ENCODE measurements at regions not wholly inside any gene's neighbourhood (a gene's known extent, or its start where the extent isn't known, plus 50 kb on each side); places are given as distances from the start of the nearest gene placed in this dataset.

DNA sequence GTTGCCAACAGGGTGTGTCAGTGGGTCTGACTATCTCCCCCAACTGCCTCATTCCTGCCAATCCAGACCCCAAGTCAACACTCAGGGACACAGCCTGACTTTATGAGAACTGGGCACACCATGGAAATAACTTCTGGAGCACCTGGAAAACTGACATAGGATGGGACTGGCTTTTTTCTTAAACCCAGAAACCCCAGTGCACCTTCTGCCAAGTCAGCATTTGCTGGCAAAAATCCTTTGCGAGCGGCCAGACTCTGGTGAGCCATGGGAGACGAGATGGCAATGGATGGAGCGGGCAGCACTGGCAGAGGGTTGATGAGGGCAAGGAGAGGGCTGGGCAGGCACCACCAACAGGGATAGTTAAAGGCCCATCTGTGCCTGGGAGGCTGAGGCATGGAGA, 114.4 kb upstream of the OSMR start:
- intact Hi-C loops (cut with DNase I), result no loop called here
- no peak for DNase-seq (ENCODE audit: missing footprints)
- no peak for ATAC-seq

DNA sequence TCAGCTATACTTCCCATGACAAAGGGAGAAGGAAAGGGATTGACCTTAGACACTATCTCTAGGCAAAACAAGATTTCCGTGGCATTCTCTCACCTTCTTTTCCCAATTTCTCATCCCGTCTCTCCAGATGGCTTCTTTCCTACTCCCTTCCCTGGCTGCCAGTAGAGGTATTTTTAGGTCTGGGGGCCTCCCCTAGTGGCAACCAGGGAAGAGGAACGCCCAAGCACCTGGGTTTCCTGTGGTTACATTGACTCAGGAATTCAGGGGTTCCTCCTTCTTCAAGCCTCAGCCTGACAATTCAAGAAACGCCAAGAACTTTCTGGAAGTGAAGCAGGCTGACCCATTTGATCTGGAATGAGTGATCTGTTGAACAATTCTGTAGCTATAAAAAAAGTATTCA, 111.5 kb upstream of the OSMR start:
- DNase-seq (ENCODE audit: missing footprints) (no peak), ATAC-seq (no peak)
- intact Hi-C loops (cut with DNase I), result no loop called here

DNA sequence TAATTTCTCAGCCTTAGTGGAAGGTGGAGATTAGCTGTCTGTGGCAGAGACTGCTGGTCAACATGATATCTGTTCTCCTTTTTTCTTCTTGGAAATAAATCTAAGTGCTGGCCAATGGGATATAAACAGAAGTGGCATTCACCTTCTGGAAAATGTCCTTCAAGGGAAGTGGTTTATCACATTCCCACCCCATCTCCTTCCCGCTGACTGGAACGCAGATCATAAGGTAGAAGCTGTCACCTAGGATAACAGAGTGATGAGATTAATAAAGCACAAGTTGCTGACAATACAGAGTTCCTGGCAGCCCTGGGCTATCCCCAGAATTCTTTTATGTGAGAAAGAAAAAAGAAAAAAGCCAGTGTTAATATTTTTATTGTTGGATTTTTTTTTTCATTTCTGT, 109.7 kb upstream of the OSMR start:
- DNase-seq (ENCODE audit: missing footprints), result no peak
- no peak for ATAC-seq
- intact Hi-C loops (cut with DNase I), result no loop called here

DNA sequence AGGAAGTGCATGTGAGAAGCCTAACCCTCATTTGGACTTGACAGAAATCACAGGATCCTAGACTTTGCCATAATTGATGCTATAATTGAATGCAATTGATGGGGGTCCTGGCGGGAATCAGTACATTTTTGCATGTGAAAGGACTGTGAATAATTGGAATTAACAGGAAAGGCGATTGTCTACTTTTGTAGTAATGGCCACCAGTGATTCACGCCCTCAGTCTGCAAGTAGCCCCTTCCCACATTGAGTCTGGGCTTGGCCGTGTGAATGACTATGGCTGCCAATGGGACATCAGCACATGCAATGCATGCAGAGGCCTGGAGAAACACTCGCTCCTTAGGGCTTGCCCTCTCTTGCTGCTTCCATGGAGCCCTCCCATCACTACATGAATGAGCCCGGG, 107.8 kb upstream of the OSMR start:
- no peak for ATAC-seq
- DNase-seq (ENCODE audit: missing footprints), result no peak
- intact Hi-C loops (cut with DNase I), result no loop called here

DNA sequence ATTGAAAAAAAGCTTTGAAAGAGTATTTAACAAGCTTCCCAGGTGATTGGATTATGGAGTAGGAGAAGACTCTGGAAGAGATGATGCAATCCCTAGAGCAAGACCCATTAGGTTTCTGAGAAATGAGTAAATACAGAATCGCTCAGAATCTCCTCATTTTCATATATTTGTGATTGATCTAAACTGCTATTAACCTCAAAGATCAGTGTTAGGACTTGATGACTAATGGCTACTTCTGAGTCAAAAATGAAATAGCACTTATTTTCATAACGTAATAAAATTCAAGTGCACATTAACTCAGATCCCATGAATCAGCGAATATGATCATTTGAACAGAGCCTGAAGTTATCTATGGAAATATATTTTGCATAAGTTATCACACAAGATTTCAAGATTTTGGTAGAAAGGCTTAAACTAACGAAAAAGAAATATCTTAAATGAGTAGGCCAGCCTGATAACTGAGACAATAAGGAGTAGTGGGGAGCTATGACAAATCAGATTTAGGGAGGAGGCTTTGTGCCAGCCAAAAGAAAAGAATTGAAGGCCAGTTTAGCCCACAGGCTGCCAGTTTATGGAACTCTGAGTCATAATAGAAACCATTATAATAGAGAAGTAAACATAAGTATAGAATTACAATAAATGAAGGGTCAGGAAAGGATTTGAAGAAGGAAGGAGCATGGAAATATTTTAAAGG, 106.7 kb upstream of the OSMR start:
- DNase-seq (ENCODE audit: missing footprints), result no peak
- intact Hi-C loops (cut with DNase I), result no loop called here
- ATAC-seq, result no peak

DNA sequence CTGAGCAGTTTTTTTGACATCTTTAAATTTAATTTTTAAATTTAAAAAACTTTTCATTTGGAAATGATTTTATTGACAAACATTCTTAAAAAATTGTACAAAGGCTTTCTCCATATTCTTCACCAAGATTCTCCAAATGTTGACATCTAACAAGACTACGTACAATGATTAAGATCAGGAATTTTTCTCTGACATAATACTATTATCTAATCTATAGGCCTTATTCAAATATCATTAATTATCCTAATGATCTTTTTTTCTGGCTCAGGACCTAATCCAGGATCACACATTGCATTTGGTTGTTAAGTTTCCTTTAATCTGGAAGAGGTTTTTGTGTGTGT, 106.1 kb upstream of the OSMR start:
- ATAC-seq, result no peak
- intact Hi-C loops (cut with DNase I), result no loop called here
- DNase-seq (ENCODE audit: missing footprints), result no peak

DNA sequence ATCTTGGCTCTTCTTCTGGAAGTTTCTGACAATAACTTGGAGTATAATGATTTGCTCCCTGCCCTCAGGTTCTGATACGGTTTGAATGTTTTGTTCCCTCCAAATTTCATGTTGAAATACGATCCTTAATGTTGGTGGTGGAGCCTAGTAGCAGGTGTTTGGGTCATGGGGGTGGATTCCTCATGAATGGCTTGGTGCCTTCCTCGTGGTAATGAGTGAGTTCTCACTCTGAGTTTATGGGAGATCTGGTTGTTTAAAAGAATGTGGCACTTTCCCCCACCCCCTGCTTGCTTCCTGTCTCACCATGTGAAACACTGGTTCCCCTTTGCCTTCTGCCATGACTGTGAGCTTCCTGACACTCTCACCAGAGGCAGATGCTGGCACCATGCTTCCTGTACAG, 103.0 kb upstream of the OSMR start:
- ATAC-seq, result no peak
- intact Hi-C loops (cut with DNase I), result no loop called here
- DNase-seq (ENCODE audit: missing footprints), result no peak

DNA sequence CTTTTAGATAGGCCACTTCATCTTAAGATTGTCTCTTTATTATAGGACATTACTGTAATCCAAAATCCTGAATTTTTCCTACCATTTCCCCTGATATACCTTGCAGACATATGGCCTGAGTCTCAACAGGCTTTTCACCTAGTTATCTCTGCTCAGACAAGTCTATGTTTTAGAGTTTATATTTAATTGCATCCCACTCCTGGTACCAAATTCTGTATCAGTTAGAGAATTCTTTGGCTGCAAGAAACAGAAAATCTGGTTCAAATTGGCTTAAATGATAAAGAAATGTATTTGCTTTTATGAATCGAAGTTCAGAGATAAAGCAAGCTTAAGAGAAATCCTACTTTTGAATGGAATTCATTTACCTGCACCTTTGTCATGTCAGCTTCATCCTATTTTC, 102.2 kb upstream of the OSMR start:
- ATAC-seq (no peak), DNase-seq (ENCODE audit: missing footprints) (no peak)
- intact Hi-C loops (cut with DNase I), result no loop called here

DNA sequence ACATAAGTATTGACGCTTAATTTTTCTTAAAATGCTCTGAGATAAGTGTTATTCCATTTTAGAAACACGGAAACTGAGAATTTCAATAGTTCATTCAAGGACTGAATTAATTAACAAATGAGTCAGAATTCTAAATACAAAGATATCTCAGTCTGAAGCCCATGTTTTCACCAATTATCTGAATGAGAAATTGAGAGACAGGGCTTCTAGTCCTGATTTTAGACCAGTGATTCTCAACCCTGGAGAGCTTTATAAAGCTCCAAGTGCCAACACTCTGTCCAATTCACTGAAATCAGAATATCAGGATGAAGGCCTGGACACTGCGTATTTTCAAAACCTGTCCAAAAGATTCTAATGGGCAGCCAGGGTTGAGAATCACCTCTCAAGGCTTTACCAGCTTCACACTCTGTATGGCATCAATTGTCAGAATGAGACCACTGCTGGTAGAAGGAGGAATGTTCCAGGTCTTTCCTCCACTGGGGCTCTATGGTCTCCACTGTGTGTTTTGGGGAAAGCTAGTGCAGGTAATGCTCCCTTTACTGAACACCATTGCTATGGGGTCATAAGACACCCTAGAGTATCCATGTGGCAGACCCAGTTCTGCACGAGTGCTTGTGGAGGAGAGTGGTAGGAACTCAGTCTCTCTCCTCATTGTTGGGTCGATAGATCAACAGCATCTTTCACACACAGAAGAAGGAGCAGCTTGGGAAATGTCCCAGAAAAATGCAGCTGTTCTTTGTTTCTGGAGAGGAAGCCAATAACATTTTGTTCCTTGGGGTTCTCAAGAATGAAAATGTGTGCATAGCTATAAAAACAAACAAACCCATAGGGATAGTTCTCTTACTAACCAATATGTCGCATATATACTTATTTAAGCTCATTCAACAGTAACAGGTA, 99.7 kb upstream of the OSMR start:
- intact Hi-C loops (cut with DNase I), result no loop called here
- DNase-seq (ENCODE audit: missing footprints), result no peak
- ATAC-seq, result peak; percentile 42

DNA sequence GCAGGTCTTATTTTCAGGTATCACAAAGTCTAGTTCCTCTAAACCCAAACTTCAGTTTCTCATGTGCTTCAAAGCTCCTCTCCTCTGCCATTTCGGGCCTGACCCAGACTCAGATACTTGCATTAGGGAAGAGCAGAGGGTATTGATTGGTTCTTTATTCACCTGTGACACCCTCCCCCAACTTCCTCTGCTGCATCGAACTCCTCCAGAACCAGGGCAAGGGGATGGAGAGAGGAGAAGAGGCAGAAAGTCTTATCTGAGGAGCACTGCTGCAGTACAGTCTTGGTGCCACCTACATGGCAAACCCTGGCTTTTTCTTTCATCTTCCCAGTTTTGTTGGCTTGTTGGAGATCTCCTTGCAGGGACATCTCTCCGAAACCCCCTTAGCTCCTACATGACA, 96.0 kb upstream of the OSMR start:
- intact Hi-C loops (cut with DNase I), result no loop called here
- no peak for ATAC-seq
- DNase-seq (ENCODE audit: missing footprints), result no peak

DNA sequence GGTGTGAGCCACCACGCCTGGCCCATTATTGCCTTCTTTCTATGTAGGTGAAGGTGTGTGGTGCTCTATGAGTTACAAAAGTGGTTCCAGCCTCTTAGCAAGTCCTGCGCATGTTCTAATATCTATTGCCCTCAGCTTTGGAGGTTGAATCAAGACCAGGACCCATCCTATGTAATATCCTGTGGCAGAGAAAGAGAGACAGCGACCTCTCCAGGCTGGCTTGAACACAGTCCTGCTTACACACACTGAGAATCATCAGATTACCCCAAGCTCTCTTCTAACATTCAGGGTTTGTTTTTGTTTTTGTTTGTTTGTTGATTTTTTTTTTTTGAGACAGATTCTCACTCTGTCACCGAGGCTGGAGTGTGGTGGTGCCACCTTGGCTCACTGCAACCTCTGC, 94.7 kb upstream of the OSMR start:
- ATAC-seq (no peak), DNase-seq (ENCODE audit: missing footprints) (no peak)
- intact Hi-C loops (cut with DNase I), result no loop called here

DNA sequence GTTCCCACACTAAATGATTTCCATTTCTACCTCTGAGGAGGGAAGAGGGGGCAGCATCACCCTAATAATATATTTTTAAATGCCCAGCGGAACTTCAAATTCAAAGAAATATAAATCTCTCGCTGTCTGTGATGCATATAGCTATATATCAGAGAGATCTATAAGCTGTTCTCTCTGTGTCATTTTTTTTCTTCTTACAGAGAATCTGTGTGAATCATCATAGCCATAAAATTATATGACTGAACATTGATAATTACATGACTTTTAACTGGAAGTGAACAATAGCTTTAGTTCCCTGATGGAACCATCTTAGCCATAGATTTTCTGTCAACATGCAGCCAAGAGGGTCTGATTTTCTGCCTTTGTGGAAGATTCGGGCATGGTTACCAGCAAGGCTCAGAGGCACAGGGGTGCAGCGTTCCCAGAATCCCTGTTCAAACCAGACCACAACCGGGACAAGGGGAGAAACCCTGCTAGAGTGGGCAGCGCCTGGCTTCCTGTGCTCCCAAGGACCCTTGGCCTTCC, 93.7 kb upstream of the OSMR start:
- DNase-seq (ENCODE audit: missing footprints), result no peak
- intact Hi-C loops (cut with DNase I), result no loop called here
- no peak for ATAC-seq

DNA sequence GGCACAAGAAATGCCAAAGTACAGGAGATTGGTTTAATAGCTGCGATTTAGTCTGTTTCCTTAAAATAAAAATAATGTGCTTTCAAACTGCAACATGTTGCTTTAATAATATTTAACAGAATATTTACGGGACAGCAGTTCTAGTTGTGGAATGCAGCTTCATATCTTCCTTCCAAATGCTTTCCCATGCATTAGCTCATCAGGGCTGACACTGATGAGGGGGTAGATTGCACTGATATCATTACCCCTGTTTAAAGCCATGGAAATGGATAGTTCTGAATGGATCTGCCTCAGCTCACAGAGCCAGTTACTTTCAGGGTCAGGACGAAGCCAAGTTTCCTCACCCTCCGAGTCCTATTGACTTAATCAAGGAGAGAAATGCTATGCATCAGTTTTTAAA, 93.2 kb upstream of the OSMR start:
- intact Hi-C loops (cut with DNase I), result no loop called here
- no peak for ATAC-seq
- no peak for DNase-seq (ENCODE audit: missing footprints)

DNA sequence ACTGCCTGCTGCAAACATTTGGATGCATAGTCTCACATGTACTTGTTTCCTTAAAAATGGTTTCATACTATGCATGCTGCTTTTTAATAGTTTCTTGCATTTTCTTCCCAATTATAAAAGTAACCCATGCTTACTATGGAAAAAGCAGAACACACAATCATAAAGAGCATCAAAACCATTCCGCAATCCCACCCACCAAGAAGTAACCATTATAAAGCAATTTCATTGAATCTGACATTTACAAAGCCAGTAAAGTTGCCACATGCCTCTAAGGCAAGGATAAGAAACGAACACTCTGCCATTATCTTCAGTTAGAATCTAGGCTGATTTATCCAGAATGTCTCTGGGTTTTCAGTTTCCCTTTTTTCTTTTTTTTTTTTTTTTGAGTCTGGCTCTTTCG, 92.7 kb upstream of the OSMR start:
- intact Hi-C loops (cut with DNase I), result no loop called here

DNA sequence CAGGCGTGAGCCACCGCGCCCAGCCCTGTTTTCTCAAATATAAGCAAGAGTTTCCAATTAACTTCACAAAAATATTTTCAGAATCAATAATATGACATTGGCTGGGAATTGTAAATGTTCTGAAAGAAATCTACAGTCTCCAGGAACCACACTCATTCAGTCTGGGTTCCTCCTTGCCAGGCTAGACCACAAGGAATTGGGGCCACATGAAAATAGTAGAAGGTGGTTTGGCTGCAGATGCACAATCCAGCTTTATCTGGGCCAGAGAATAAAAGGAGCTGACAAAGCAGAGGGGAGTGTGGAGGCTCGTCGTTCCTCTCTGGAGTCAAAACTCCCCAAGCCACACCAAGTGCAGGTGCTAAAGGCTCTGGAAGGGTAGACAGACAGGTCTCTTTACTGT, 92.0 kb upstream of the OSMR start:
- DNase-seq (ENCODE audit: missing footprints) (no peak), ATAC-seq (no peak)
- intact Hi-C loops (cut with DNase I), result no loop called here

More for the DNA sequence above, 92.7 kb upstream of the OSMR start:
- ATAC-seq, result no peak
- DNase-seq (ENCODE audit: missing footprints), result no peak

DNA sequence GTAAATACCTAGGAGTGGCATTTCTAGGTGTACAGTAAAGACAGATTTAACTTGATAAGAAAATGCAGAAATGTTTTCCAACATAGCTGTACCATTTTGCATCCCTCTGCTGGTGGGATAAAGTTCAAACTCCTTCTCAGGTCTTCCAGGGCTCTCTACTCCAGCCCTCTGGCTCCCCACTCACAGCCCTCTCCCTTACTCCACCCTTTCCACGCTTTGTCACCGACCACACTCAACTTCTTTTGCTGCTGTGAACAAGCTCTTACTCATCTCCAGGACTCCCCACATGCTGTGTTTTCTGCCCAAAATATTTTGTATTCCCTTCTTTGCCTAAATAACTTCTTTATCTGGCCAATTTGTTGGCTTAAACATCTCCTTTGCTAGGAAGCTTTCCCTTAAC, 90.6 kb upstream of the OSMR start:
- DNase-seq (ENCODE audit: missing footprints) (no peak), ATAC-seq (no peak)
- intact Hi-C loops (cut with DNase I), result no loop called here

DNA sequence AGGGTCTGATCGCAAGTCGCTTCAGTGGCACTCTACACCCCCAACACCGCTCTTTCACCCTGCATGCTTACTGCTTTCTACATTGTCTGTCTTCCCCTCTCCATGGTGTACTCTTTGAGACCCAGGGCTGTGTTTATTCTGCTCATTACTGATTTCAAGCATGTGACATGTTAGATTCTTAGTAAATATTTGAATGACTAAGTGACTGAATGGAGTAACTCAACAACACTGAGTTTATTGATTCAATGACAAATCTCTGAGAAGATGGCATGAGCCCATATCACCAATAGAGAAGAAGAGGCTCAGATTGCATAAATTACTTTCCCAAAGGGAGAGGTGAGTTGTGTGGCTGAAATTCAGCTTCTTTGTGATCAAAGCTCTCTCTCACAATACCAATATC, 89.7 kb upstream of the OSMR start:
- DNase-seq (ENCODE audit: missing footprints), result no peak
- intact Hi-C loops (cut with DNase I), result no loop called here

DNA sequence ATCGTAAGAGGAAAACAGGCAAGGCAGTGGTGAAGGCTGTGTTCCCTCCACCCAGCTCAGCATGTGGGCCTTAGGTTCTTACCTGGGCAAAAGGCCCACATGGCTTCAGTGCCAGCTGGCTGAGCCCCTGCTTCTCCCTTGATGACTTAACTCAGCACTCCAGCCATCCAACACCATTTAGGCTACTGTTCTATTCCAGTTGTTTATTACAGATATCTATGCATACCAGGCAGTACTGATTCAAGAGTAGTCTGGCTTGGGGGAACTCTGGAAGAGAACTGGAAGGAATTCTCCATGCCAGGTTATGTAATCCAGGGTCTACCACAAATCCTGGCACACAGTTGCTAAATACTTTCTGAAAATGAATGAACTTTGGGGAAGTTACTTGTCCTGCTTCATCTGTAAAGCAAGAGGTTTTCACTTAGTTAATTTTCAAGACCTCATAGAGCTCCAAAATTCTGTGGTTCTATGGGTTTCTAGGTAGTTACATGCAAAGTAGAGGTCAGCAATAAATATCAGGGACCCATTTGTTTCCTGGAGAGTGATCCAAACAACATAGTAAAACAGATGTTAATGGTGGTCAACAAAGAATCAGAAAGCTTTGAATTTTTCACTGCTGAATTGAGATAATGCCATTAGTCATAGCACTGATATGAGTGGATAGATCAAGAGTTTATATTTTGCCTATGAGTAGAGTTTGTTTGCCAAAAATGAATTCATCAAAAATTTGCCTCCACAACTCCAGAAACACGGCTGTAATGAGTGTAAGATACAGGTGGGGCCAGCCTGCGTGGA, 88.2 kb upstream of the OSMR start:
- peak; percentile 90 for ATAC-seq
- DNase-seq (ENCODE audit: missing footprints), result peak; percentile 74
- intact Hi-C loops (cut with DNase I), result no loop called here

More for the DNA sequence above, 89.7 kb upstream of the OSMR start:
- no peak for ATAC-seq

DNA sequence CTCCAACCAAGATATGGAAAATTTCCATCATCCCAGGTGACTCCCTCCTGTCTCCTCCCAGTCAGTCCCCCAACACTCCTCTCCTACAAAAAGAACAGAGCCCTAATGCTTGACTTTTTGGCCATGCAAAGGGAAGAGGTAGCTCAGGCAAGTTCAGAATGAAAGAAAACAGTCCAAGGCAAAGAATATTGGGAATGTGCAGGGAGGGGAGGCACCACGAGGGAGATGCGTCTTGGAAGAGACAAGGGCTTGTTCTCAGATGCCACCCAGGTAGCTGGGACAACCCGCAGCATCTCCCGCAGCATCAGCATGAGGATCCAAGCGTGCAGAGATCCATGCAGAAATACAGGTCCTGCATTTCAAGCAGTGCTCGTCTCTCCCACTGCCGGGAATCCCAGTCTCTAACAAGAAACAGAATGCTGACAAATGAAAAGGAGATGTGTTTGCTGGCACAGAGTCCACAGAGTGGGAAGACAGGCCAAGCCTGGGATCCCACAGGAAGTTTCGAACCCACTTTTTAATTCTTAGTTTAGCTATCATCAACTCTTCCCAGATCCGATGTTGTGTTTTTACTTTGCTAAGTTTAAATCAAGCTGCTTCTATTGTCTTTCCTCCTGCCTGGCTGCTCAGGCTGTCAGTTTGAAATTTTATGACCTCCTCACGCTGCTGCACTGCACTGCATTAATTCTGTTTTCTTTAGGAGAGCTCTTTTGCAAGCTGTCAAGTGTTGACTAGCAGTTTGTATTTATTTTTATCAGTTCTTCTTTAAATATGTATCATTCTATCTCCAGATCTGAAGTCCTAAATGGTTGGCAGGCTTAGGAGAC, 86.8 kb upstream of the OSMR start:
- DNase-seq (ENCODE audit: missing footprints) (no peak), ATAC-seq (peak; percentile 30)
- intact Hi-C loops (cut with DNase I), result no loop called here

All from Right ventricle myocardium inferior (tissue), 1 donor.